ENCODE measurements at regions not wholly inside any gene's neighbourhood (a gene's known extent, or its start where the extent isn't known, plus 50 kb on each side); places are given as distances from the start of the nearest gene placed in this dataset.

- TF ChIP-seq CHD7 (IDR thresholded peaks at IDR 0.05; ENCODE audit: insufficient replicate concordance, low read length) (no peak), TAF7 (optimal IDR thresholded peaks at IDR 0.05; ENCODE audit: borderline replicate concordance, low read depth, low read length) (no peak), PHF8 (conservative IDR thresholded peaks at IDR 0.05; ENCODE audit: low read depth, low read length) (no peak), USF2 (IDR thresholded peaks at IDR 0.05; ENCODE audit: low read length) (no peak), POLR2A (IDR thresholded peaks at IDR 0.05; ENCODE audit: control extremely low read depth in 1 of 2, low read depth in 2 of 2, low read length in 2 of 2) (no peak)
These were observed 168.8 kb upstream of the IRX2 start (continued) for GRCh38 chr5:2920312-2920711.
